Keratinocyte (primary cell): ENCODE measurements at regions not wholly inside any gene's neighbourhood (a gene's known extent, or its start where the extent isn't known, plus 50 kb on each side); places are given as distances from the start of the nearest gene placed in this dataset.

Experiments
- DNase-seq: peaks from one replicate; pipeline ENCODE4 v3.0.0-alpha.2; 2011; ENCODE audit warnings: low read depth, missing footprints, low spot score
- FAIRE-seq: peaks from 2 replicates; lab custom pipeline; 2011; peaks lifted over from hg19 to GRCh38; lab: Jason Lieb, UNC
- H2AFZ ChIP-seq: 2 replicates; pipeline ENCODE4 v1.6.0; 2012; ENCODE audit warnings: low read length, control low read depth, inconsistent platforms; ENCODE audit not compliant: control insufficient read depth
- H3K27ac ChIP-seq: 2 replicates; pipeline ENCODE4 v1.5.1; 2011; ENCODE audit warnings: low read length; ENCODE audit not compliant: control insufficient read depth, insufficient read depth
- H3K27me3 ChIP-seq: 3 replicates; pipeline ENCODE4 v1.6.0; 2011; ENCODE audit warnings: low read length; ENCODE audit not compliant: control insufficient read depth, insufficient read depth; ENCODE audit errors: extremely low read depth
- H3K36me3 ChIP-seq, 2 experiments: 2 replicates in 1 of 2; 3 replicates in 1 of 2; pipeline ENCODE4 v1.5.1; 2011; ENCODE audit warnings: low read length in 2 of 2, mild to moderate bottlenecking in 1 of 2; ENCODE audit not compliant: control insufficient read depth in 2 of 2, insufficient read depth in 2 of 2; ENCODE audit errors: extremely low read depth in 1 of 2
- H3K4me1 ChIP-seq: 3 replicates; pipeline ENCODE4 v1.5.1; 2011; ENCODE audit warnings: low read length; ENCODE audit not compliant: control insufficient read depth, insufficient read depth; ENCODE audit errors: extremely low read depth
- H3K4me2 ChIP-seq: 3 replicates; pipeline ENCODE4 v1.6.0; 2011; ENCODE audit warnings: low read depth, low read length; ENCODE audit not compliant: control insufficient read depth, insufficient read depth; ENCODE audit errors: extremely low read depth
- H3K4me3 ChIP-seq, 3 experiments: fragments of 200-600 bp in 1 of 3; sonication (generic) in 1 of 3; 2 replicates in 2 of 3; 3 replicates in 1 of 3; pipeline ENCODE4 v1.5.1; 2011 to 2016; ENCODE audit warnings: low read length in 3 of 3, mild to moderate bottlenecking in 3 of 3, control low read depth in 2 of 3, inconsistent platforms in 1 of 3, low read depth in 1 of 3, mixed read lengths in 1 of 3, mixed run types in 1 of 3, moderate library complexity in 1 of 3; ENCODE audit not compliant: control insufficient read depth in 2 of 3, insufficient read depth in 2 of 3; ENCODE audit errors: extremely low read depth in 1 of 3
- H3K79me2 ChIP-seq: 2 replicates; pipeline ENCODE4 v1.6.0; 2012; ENCODE audit warnings: low read length; ENCODE audit not compliant: control insufficient read depth, insufficient read depth
- H3K9ac ChIP-seq: 3 replicates; pipeline ENCODE4 v1.6.0; 2011; ENCODE audit warnings: low read length; ENCODE audit not compliant: control insufficient read depth, insufficient read depth; ENCODE audit errors: extremely low read depth
- H3K9me1 ChIP-seq: 3 replicates; pipeline ENCODE4 v1.6.0; 2011; ENCODE audit warnings: low read length; ENCODE audit not compliant: control insufficient read depth, insufficient read depth; ENCODE audit errors: extremely low read depth
- H3K9me3 ChIP-seq: 2 replicates; pipeline ENCODE4 v1.5.1; 2012; ENCODE audit warnings: low read depth, low read length; ENCODE audit not compliant: control insufficient read depth
- H4K20me1 ChIP-seq: 3 replicates; pipeline ENCODE4 v1.6.0; 2011; ENCODE audit warnings: low read length; ENCODE audit not compliant: control insufficient read depth, insufficient read depth; ENCODE audit errors: extremely low read depth
- CTCF ChIP-seq, 3 experiments: IDR thresholded peaks in 1 of 3; conservative IDR thresholded peaks in 1 of 3; optimal IDR thresholded peaks in 1 of 3; 2 replicates in 2 of 3; 3 replicates in 1 of 3; pipeline versions ENCODE3 to v1.5.1; 2011; ENCODE audit warnings: low read length in 3 of 3, mild to moderate bottlenecking in 3 of 3, moderate library complexity in 2 of 3, control low read depth in 1 of 3, inconsistent platforms in 1 of 3; ENCODE audit not compliant: insufficient read depth in 2 of 3; ENCODE audit errors: extremely low read depth in 1 of 3
- EZH2 ChIP-seq: IDR thresholded peaks from one replicate; pipeline ENCODE4 v1.6.1; 2012; ENCODE audit warnings: inconsistent platforms, mild to moderate bottlenecking, low read length, moderate library complexity
- dilution Hi-C: fragments of 300-500 bp; cut with MboI; formaldehyde crosslinking; loops from one replicate; pipeline ENCODE4 v1.7.0; 2020; ENCODE audit warnings: low sequenced_read_pairs; ENCODE audit not compliant: extremely low pct_ligation_motif_present

- H3K4me3 ChIP-seq = no peak overlapping the region
- H4K20me1 ChIP-seq = no peaks in the 10 kb centered on the region
- no peak overlapping the region for H3K4me2 ChIP-seq
- H3K9ac ChIP-seq = no peak overlapping the region
- H3K9me3 ChIP-seq = no peaks in the 10 kb centered on the region
- TF ChIP-seq CTCF (optimal IDR thresholded peaks at IDR 0.05 in 1 of 3, IDR thresholded peaks at IDR 0.05 in 1 of 3, conservative IDR thresholded peaks at IDR 0.05 in 1 of 3; ENCODE audit: extremely low read depth in 1 of 3, insufficient read depth in 2 of 3, low read length in 3 of 3) (no peak), EZH2 (no peak)
- DNase-seq (no peak), FAIRE-seq (no peak)
- no peaks in the 10 kb centered on the region for H3K36me3 ChIP-seq
- H3K4me1 ChIP-seq = no peaks in the 10 kb centered on the region
- H3K79me2 ChIP-seq = no peaks in the 10 kb centered on the region
- no peaks in the 10 kb centered on the region for H3K27me3 ChIP-seq
- dilution Hi-C loops = no loop called here
- H3K27ac ChIP-seq = no peak overlapping the region
- no peak overlapping the region for H2AFZ ChIP-seq
- no peaks in the 10 kb centered on the region for H3K9me1 ChIP-seq
Measured at GRCh38 chr1:104463126-104463697, 713.5 kb downstream of the AMY1C start.

GRCh38 chr1:104466068-104466467, 716.4 kb downstream of the AMY1C start:
- dilution Hi-C loops = no loop called here
- H3K9me3 ChIP-seq = no peaks in the 10 kb centered on the region
- DNase-seq (no peak), FAIRE-seq (no peak)
- H3K9me1 ChIP-seq = no peaks in the 10 kb centered on the region
- H2AFZ ChIP-seq = no peak overlapping the region
- H3K9ac ChIP-seq = no peak overlapping the region
- H3K4me3 ChIP-seq = no peak overlapping the region
- H3K36me3 ChIP-seq = no peaks in the 10 kb centered on the region
- TF ChIP-seq EZH2 (no peak), CTCF (optimal IDR thresholded peaks at IDR 0.05 in 1 of 3, IDR thresholded peaks at IDR 0.05 in 1 of 3, conservative IDR thresholded peaks at IDR 0.05 in 1 of 3; ENCODE audit: extremely low read depth in 1 of 3, insufficient read depth in 2 of 3, low read length in 3 of 3) (no peak)
- H3K27me3 ChIP-seq = no peaks in the 10 kb centered on the region
- no peaks in the 10 kb centered on the region for H4K20me1 ChIP-seq
- no peak overlapping the region for H3K4me2 ChIP-seq
- no peaks in the 10 kb centered on the region for H3K79me2 ChIP-seq
- no peak overlapping the region for H3K27ac ChIP-seq
- H3K4me1 ChIP-seq = no peaks in the 10 kb centered on the region
